Hematopoietic multipotent progenitor cell treated with erythropoietin and hydrocortisone succinate and interleukin-3 and kit ligand, for 4 days (in vitro differentiated cells): ENCODE measurements at regions not wholly inside any gene's neighbourhood (a gene's known extent, or its start where the extent isn't known, plus 50 kb on each side); places are given as distances from the start of the nearest gene placed in this dataset.
A peak's percentile ranks its signal among the peaks of the same experiment; 100 is the strongest.
"Not testable (repeated sequence)": the region's sequence is repeated elsewhere in the genome, so short reads cannot be mapped to it uniquely, and the experiment has no call there.

Source experiments
- DNase-seq: peaks from one replicate; pipeline ENCODE4 v3.0.0-alpha.2; 2015

DNA sequence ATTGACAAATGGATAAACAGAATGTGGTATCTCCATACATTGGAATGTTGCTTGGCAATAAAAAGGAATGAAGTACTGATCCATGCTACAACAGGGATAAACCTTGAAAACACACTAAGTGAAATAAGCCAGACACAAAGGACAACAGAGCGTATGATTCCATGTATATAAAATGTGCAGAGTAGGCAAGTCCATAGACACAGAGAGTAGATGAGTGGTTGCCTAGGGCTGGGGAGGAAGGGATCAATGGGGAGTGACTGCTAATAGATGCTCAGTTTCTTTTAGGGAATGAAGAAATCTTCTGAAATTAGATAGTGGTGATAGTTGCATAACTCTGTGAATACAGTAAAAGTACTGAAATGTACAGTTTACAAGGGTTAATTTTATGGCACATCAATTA, 59.4 kb upstream of the SMURF2 start:
- DNase-seq, result not testable (repeated sequence)

DNA sequence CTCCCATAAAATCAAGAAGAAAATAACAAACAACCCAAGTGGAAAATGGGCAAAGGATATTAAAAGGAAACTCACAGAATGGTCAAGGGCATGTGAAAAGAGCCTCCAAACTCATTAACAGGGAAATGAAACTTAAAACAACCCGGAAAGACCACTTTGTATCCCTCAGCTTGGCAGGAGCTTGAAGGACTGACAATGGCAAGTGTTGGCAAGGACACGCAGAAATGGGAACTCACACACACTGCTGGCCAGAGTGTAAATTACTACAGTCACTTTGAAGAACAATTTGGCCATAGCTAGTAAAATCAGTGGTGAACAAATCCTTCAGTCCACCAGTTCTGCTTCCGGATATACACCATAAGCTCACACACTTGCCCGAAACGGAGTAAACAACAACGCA, 58.1 kb upstream of the SMURF2 start:
- DNase-seq, result not testable (repeated sequence)

DNA sequence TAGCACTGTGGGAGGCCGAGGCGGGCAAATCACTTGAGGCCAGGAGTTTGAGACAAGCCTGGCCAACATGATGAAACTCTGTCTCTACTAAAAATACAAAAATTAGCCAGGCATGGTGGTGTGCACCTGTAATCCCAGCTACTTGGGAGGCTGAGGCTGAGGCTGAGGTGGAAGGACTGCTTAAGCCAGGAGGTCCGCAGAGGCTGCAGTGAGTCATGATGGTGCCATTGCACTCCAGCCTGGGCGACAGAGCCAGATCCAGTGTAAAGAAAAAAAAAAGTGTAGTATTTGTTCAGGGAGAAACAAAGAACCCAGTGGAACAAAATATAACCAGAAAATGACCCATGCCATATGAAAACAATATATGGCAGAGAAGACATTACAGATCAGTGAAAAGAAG, 57.4 kb upstream of the SMURF2 start:
- DNase-seq, result not testable (repeated sequence)

DNA sequence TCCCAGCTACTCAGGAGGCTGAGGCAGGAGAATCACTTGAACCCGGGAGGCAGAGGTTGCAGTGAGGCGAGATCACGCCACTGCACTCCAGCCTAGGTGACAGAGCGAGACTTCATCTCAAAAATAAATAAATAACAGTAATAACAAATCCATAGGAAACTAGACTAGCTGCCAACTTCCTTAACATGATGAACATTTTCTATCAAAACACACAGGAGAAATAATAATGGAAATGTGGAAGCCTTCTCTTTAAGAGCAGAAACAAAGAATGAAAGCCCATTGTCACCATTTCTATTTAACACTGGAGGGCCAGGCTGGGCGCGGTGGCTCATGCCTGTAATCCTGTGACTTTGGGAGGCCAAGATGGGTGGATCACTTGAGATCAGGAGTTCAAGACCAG, 56.7 kb upstream of the SMURF2 start:
- DNase-seq, result not testable (repeated sequence)

DNA sequence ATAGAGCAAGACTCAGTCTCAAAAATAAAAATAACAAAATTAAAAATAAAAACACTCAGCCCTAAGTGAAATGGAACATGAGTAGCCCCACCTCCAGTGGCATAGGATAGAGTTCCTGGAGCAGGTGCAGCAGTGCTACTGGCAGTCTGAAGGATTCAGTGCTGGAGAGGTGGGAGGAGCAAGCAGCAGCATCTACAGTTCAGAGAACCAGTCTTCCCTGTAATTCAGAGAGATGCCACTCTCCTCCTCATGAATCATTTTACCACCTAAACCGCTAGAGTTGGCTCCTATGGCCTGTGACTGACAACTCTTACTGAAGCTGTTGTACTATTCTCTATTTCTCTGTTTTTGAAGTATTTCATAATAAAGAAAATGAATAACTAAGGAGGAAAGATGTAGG, 56.0 kb upstream of the SMURF2 start:
- DNase-seq, result no peak

DNA sequence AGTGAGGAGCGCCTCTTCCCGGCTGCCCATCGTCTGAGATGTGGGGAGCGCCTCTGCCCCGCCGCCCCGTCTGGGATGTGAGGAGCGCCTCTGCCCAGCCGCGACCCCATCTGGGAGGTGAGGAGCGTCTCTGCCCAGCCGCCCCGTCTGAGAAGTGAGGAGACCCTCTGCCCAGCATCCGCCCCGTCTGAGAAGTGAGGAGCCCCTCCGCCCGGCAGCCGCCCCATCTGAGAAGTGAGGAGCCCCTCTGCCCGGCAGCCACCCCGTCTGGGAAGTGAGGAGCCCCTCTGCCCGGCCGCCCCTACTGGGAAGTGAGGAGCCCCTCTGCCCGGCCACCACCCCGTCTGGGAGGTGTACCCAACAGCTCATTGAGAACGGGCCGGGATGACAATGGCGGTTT, 54.4 kb upstream of the SMURF2 start:
- DNase-seq, result not testable (repeated sequence)

DNA sequence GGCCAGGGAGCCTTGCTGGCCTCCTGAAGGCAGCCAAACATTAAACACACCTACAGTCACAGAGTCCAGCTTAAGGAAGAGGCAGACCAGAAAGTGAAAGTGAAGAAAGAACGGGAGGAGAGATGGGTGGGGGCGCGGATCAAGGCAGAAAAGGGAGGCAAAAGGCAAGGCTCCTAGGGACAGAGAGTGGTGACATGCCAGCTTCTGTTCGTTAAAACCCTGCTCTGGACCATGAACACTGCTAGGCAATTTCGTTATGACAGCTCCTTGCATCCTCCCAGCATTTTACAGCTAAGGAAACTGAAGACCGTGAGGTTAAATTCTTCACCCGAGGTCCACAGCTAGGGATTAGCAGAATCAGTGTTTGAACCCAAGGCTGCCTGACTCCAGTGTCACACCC, 51.7 kb upstream of the SMURF2 start:
- peak; percentile 30 for DNase-seq

DNA sequence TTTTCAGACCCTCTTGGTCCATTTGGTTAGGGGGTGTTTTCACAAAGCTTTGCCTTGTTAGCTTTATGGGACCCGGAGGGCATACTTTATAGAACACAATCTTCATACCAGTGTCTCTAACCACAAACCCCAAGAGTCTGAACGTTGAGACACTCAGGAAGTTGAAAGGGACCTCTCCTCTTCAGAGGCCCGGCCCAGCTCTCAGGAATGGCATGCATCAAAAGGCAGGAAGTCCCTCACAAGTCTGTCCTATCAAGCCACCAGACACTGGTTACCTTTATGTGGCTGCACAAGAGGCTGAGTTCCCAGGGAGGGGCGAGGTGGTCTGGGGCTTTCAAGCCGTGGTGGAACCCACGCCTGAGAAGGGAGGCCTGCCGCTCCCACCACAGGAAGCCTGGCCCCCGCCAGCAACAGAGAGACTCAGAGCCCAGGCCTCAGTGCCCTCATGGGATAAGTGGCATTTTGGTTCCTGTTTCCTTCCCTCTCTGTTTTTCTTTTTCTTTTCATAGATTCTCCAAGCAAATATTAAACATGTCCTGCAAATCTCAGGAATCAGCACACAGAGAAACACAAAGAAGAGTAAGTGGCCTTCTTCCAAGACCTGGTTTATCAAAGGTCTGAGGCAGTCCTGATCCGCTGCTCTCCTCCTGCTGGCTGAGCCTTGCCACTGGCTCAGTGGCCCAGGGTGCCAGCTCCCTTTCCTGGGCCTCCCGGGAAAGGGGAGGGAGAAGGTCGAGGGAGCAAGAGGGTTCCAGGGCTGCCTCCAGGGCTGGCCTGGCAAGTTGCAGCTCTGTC, 50.6 kb upstream of the SMURF2 start:
- DNase-seq, result peak; percentile 75
